ENCODE measurements at regions not wholly inside any gene's neighbourhood (a gene's known extent, or its start where the extent isn't known, plus 50 kb on each side); places are given as distances from the start of the nearest gene placed in this dataset.

DNA sequence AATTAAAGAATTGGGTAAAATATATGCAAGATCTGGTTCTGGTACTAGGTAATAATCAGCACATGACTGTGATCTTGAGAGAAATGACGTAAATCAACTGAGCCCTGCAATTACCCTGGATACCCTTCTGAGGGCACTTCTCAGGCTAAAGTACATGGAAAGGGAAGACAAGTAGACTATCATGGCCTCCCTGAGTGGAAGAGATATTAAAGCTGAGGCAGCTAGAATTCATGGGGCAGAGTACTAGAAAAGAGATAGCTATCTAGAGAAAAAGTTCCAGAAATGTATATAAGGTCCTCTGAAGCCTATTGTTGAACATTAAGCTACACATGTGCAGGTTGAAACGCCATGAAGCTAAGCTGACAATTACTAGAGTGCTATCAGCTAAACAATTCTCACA lies 249.6 kb downstream of the NKX6-1 start:
- TF ChIP-seq POLR2A (IDR thresholded peaks at IDR 0.05) (no peak), CTCF (IDR thresholded peaks at IDR 0.05) (no peak)
